ENCODE measurements at regions not wholly inside any gene's neighbourhood (a gene's known extent, or its start where the extent isn't known, plus 50 kb on each side); places are given as distances from the start of the nearest gene placed in this dataset.

DNA sequence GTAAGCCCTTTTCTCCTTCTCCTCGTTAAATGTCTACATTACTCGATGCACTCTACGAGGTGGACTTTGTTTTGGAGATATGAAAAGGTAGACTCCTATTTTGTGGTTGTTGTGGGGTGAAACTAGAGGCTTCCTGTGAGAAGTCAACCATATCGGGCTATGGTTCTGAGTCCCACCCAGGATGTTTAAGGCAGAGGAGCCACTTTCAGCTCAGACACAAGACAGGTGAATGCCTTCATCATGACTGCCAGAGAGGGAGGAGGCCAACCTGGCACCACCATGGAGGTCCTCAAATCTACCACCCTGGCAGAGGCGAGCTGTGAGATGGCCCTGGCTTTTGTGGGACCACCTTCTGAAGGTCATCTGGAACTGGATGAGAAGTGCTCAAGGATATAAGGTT, 154.4 kb upstream of the KLF3 start:
- DNase-seq (ENCODE audit: low spot score), result no peak
- Histone ChIP-seq H3K27ac (no peak overlapping the region), H3K4me3 (no peak overlapping the region)
- TF ChIP-seq, protein P1, sequence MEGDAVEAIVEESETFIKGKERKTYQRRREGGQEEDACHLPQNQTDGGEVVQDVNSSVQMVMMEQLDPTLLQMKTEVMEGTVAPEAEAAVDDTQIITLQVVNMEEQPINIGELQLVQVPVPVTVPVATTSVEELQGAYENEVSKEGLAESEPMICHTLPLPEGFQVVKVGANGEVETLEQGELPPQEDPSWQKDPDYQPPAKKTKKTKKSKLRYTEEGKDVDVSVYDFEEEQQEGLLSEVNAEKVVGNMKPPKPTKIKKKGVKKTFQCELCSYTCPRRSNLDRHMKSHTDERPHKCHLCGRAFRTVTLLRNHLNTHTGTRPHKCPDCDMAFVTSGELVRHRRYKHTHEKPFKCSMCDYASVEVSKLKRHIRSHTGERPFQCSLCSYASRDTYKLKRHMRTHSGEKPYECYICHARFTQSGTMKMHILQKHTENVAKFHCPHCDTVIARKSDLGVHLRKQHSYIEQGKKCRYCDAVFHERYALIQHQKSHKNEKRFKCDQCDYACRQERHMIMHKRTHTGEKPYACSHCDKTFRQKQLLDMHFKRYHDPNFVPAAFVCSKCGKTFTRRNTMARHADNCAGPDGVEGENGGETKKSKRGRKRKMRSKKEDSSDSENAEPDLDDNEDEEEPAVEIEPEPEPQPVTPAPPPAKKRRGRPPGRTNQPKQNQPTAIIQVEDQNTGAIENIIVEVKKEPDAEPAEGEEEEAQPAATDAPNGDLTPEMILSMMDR (IDR thresholded peaks at IDR 0.05), result no peak

DNA sequence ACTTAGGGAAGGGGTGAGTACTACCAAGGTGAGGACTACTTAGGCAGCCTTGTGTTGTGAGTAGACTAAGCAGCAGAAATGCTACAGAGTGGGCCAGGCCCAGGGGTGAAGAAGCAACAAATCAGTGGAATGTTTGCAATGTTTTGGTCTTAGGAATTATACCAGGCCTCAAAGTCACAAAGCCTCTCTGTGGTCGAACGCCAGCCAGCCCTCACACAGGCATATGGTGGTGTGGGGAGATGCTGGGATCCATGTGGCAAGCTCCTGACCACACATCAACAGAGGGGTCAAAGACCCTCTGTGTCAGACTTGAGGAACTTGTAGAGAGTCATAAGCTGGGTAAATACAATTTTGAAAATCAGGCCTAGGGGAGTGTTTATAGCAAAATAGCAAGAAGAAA, 153.8 kb upstream of the KLF3 start:
- H3K27ac ChIP-seq, result no peak overlapping the region
- no peak overlapping the region for H3K4me3 ChIP-seq
- TF ChIP-seq, protein P1 (IDR thresholded peaks at IDR 0.05), result no peak
- DNase-seq (ENCODE audit: low spot score), result no peak

DNA sequence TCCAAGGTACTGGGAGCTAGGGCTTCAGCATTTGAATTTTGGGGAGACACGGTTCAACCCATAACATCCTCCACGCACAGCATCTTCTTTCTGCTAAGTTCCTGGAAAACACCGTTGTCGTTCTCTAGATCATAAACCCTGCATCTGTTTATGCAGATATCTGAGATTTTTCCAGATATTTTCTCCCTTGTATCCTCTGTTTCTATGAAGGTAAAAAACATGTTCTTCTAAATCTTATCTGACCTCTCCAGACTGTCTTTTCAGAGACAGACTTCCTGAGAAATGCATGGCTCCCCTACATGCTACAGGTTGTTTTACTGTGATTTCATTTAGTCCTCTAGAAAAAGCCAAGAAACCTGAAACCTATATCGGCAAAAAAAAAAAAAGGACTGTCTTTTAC, 152.3 kb upstream of the KLF3 start:
- Histone ChIP-seq H3K4me3 (no peak overlapping the region), H3K27ac (no peak overlapping the region)
- no peak for DNase-seq (ENCODE audit: low spot score)
- TF ChIP-seq, protein P1 (IDR thresholded peaks at IDR 0.05), result no peak

DNA sequence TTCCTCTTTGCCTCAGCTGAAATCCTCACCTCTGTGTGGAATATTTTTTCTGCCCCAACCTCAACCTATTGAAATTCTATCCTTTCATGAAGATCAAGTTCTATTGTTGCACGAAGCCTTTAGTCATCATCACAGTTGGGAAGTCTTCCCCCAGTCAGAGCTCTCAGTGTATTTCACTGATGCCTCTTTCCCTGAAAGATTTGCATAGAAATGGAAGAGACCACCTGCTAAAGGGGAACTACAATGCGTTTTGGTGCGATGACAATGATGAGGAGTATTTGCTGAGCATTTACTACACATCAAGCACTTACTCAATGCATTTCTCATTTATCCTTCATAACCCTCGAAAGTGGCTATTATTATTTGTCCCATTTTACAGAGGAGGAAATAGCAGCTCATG, 151.2 kb upstream of the KLF3 start:
- H3K27ac ChIP-seq, result no peak overlapping the region
- TF ChIP-seq, protein P1 (IDR thresholded peaks at IDR 0.05), result no peak
- H3K4me3 ChIP-seq, result no peak overlapping the region
- no peak for DNase-seq (ENCODE audit: low spot score)

DNA sequence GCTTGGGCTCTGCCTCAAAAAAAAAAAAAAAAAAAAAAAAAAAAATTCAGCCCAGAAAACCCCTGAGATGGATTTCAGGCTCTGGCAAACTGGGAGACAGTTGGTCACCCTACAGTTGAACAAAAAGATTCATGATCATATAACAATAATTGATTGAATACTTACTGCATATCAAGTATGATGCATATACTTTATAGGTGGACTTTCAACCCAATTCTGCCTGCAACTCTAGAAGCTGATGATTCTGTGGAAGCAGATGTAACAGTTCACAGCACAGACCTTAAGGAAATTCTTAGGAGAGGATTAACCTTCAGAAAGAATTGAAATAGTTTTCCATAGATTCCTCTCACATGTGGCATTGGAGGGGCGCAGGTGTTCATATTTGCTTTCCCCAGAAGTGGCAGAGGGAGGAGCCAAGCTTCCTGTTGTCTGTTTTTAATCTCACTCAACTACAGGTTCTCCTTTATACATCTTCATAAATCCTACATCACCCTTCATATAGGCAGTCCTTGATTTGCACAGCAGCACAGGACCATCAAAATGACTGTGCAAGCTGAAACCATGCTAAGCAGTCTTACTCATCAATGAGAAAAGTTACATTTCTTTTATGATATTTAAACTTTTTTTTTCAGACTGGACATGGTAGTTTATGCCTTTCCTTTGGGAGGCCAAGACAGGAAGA, 149.4 kb upstream of the KLF3 start:
- DNase-seq (ENCODE audit: low spot score), result no peak
- Histone ChIP-seq H3K27ac (no peak overlapping the region), H3K4me3 (no peak overlapping the region)
- TF ChIP-seq, protein P1 (IDR thresholded peaks at IDR 0.05), result no peak

DNA sequence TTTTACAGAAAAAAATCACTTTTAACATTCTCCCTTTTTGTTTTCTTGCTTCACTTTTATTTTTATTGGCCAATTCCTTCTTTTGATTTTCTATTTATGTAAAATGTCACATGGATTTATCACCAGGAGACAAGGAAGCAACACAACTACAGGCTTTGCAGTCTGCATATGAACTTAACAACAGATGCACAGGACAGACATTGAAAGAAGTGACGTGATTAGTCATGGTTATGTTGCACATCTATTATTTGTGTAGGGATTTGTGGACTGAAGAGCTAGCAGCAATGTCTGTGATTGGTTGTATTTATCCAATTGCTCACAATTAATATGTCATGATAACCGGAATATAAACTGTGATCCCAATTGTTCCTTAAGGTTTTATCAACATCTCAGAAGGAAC, 147.8 kb upstream of the KLF3 start:
- TF ChIP-seq, protein P1 (IDR thresholded peaks at IDR 0.05), result no peak
- no peak for DNase-seq (ENCODE audit: low spot score)
- H3K27ac ChIP-seq, result no peak overlapping the region
- H3K4me3 ChIP-seq, result no peak overlapping the region

DNA sequence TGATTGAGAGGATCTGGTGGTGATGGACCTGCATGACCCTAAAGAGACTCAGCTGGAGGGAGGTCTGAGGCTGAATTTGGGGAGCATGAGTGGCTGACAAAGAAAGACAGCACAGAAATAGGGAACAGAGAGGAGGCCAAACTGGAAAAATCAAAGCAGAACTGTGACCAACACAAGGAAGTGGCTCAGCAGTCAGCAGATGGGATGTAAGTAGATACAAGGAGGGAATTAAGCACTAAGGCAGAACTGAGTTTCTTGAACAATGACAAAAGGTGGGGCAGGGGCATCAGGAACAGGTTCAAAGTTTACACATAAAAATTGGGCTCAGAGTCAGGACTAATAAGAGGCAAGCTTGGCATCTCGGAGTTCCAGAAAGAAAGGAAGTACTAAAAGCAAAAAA, 144.3 kb upstream of the KLF3 start:
- TF ChIP-seq, protein P1 (IDR thresholded peaks at IDR 0.05), result no peak
- Histone ChIP-seq H3K4me3 (no peak overlapping the region), H3K27ac (no peak overlapping the region)
- no peak for DNase-seq (ENCODE audit: low spot score)

All from coronary artery (tissue), 2 donors.